Fibroblast of villous mesenchyme (primary cell): ENCODE measurements at regions not wholly inside any gene's neighbourhood (a gene's known extent, or its start where the extent isn't known, plus 50 kb on each side); places are given as distances from the start of the nearest gene placed in this dataset.
"Not testable (repeated sequence)": the region's sequence is repeated elsewhere in the genome, so short reads cannot be mapped to it uniquely, and the experiment has no call there.

Experiments
- DNase-seq: peaks from one replicate; pipeline ENCODE4 v3.0.0-alpha.2; 2010; ENCODE audit warnings: low read depth
- H3K4me3 ChIP-seq: 2 replicates; pipeline ENCODE4 v1.5.1; 2011; ENCODE audit warnings: low read depth, mild to moderate bottlenecking, low read length
- TF ChIP-seq, protein P1 (sequence below): IDR thresholded peaks from 2 replicates; pipeline ENCODE4 v1.5.1; 2012; ENCODE audit warnings: low read depth, mild to moderate bottlenecking, low read length; ENCODE audit not compliant: insufficient read depth

DNA sequence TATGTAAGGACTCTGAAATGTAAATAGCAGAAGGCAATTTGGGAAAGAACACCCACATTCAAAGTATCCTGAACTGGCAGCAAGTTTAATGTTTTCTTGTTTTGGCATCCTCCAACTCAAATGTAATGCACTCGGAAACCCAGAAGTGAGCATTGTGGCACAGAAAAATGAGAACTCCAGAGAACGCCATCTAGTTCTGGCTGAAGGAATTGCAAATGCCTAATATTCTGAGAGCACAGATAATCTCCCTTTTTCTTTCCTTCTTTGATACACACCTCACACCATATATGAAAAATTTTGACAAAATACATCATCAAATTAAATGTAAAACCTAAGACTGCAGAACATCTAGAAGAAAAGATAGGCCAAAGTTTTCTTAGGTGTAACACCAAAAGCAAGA is 52.1 kb downstream of the PWWP3B start:
- TF ChIP-seq, protein P1, sequence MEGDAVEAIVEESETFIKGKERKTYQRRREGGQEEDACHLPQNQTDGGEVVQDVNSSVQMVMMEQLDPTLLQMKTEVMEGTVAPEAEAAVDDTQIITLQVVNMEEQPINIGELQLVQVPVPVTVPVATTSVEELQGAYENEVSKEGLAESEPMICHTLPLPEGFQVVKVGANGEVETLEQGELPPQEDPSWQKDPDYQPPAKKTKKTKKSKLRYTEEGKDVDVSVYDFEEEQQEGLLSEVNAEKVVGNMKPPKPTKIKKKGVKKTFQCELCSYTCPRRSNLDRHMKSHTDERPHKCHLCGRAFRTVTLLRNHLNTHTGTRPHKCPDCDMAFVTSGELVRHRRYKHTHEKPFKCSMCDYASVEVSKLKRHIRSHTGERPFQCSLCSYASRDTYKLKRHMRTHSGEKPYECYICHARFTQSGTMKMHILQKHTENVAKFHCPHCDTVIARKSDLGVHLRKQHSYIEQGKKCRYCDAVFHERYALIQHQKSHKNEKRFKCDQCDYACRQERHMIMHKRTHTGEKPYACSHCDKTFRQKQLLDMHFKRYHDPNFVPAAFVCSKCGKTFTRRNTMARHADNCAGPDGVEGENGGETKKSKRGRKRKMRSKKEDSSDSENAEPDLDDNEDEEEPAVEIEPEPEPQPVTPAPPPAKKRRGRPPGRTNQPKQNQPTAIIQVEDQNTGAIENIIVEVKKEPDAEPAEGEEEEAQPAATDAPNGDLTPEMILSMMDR = peak; percentile 27
- no peak overlapping the region for H3K4me3 ChIP-seq
- DNase-seq = no peak

DNA sequence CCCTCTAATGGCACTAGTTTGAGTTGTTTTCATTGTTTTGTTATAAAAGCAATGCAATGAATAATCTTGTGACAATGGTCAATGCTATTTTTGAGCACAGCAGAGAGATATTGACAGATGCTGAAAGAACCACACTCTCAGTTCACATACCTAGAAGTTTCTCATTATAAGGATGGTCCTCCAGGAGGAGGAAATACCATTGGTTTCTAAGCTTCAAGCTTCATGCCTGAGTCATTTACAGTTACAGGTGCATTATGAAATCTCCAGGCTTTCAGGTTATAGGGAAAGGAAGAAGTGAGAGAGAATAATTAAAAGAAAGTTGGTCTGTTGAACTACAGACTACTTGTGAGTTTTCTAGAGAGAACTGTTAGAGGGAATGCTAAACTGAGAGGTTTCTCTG is 75.3 kb downstream of the PWWP3B start:
- TF ChIP-seq, protein P1 = no peak
- no peak overlapping the region for H3K4me3 ChIP-seq
- DNase-seq = no peak

DNA sequence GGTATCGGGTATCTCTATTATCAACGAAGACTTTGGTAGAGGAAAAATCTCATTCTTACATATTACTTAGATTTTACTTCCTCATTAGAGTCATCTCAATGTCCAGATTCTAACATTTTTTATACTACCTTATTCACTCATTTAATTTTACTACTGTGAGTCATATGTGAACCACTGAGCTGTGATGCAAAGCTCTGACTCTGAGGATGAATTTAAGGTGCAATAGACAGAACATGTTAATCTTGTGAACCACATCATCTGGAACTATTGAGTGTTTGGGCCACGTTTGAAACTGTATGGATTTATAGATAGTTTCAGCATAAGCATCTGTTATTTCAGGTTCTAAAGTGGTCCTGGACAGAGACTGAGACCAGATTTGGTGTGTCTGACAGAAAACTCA is 78.4 kb downstream of the PWWP3B start:
- H3K4me3 ChIP-seq = no peak overlapping the region
- TF ChIP-seq, protein P1 = no peak
- DNase-seq = peak; percentile 43

DNA sequence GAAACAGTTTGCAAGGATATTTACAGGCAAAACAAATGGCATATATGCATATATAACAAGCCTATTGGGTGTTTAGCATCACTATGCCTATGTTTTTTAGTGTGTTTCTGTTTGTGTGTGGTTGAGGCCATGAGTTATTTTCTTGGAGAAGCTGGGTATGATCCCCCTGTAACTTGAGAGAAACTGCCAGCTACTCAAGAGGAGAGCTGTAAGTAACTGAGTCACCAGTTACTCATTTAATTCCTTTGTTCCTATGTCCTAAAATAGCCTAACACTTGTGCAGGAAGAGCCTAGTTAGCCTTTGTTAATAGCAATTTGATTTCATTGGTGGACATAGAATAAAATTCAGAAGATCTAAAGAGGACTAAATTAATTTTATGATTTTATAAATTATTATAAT is 79.1 kb downstream of the PWWP3B start:
- peak; percentile 16 for DNase-seq
- TF ChIP-seq, protein P1 = no peak
- H3K4me3 ChIP-seq = no peak overlapping the region

DNA sequence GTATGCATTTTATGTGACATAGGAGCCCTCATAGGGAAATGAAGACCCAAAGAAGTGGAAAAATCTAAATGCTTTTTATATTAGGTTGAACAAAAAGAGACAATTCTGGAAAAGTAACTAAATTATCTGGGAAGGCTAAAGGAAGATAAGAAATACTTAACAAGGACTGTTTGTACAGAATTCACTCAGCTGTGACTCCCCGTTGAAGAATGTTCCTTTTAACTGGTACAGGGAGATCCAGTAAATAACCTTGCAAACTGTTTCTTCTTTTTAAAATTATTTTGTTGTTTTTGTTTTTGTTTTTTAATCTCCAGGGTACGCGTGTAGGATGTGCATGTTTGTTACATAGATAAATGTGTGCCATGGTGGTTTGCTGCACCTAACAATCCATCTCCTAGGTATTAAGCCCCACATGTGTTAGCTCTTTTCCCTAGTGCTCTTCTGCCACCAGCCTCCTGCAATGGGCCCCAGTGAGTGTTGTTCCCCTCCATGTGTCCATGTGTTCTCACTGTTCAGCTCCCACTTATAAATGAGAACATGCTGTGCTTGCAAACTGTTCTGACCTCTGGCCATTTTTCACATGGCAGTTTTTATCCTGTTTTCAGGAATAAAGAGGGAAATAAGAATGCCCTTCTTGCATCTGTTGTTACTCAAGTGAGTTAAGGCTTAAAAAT is 81.7 kb downstream of the PWWP3B start:
- TF ChIP-seq, protein P1 = no peak
- H3K4me3 ChIP-seq = no peak overlapping the region
- DNase-seq = peak; percentile 37

DNA sequence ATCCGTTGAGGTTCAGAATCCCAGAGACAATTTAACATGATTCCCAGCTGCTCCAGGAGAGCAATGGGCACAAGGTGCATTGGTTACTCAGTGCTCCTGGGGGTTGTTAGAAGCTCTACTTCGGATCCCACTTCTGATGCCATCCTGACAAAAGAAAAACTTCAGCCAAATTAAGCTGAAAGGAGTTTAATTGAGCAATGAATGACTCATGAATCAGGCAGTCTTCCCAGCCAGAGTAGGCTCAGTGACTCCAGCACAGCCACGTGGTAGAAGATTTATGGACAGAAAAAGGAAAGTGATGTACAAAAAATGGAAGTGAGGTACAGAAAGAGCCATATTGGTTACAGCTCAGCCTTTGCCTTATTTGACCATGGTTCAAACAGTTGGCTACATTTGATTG is 95.7 kb downstream of the PWWP3B start:
- H3K4me3 ChIP-seq = no peak overlapping the region
- DNase-seq = peak; percentile 61
- TF ChIP-seq, protein P1 = no peak

DNA sequence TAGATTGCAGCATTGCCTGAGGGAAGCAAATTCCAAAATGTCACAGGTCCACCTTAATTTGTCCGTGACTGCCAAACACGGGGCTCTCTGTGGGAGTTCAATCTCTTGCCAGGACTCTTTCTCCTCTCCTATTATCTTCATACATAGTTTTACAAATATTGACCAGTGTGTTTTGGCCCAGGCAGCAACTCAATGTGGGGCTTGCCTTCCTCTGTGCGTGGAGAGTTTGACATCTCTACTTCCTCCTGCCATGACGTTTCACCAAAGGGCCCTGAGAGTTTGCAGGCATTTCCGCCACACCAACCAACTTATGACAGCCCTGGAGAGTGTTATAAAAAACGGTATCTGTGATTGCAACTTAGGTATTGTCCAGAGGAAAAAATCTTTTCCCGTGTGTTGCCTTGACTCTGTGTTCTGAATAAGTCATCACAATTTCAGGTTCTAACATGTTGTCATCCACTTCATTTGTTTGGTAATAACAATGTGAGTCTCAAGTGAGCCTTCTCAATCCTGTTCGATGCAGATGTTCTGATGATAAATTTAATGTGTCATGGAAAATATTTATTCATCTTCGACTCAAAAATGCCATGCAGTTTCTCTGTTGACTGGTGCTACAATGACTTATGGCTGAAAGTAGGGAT is 106.0 kb downstream of the PWWP3B start:
- DNase-seq, H3K4me3 ChIP-seq: not testable (repeated sequence)

DNA sequence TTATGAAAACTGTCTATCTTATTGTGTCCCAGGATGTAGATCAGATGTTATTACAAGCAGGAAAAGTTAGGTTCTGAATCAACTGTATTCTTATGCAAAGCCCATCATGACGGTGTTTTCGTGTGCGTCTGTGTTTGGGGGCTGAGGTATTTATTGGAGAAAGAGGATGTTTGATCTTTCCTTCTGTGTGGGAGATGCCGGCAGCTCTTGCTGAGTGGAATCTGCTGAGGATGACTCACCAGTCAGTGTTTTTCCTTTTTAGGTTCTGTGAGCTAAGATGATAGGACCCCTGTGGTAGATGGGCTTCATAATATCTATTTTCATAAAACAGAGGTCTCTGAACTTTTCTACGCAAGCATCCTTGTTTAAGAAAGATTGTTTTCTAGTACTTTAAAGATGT is 107.1 kb downstream of the PWWP3B start:
- H3K4me3 ChIP-seq, DNase-seq: not testable (repeated sequence)
